ENCODE measurements at regions not wholly inside any gene's neighbourhood (a gene's known extent, or its start where the extent isn't known, plus 50 kb on each side); places are given as distances from the start of the nearest gene placed in this dataset.

- no peak overlapping the region for H3K4me3 ChIP-seq (ENCODE audit: low read depth, low read length)
- TF ChIP-seq CTCF (IDR thresholded peaks at IDR 0.05; ENCODE audit: borderline replicate concordance, insufficient read depth, low read depth, low read length), result no peak
Observed at GRCh38 chr5:56412601-56413379, 179.7 kb upstream of the ANKRD55 start.

GRCh38 chr5:56410696-56411095 is 177.6 kb upstream of the ANKRD55 start:
- no peak overlapping the region for H3K4me3 ChIP-seq (ENCODE audit: low read depth, low read length)
- TF ChIP-seq CTCF (IDR thresholded peaks at IDR 0.05; ENCODE audit: borderline replicate concordance, insufficient read depth, low read depth, low read length), result no peak

GRCh38 chr5:56409331-56410190 is 176.4 kb upstream of the ANKRD55 start:
- no peak for TF ChIP-seq CTCF (IDR thresholded peaks at IDR 0.05; ENCODE audit: borderline replicate concordance, insufficient read depth, low read depth, low read length)
- H3K4me3 ChIP-seq (ENCODE audit: low read depth, low read length), result no peak overlapping the region

GRCh38 chr5:56406838-56407237 is 173.7 kb upstream of the ANKRD55 start:
- H3K4me3 ChIP-seq (ENCODE audit: low read depth, low read length), result no peak overlapping the region
- no peak for TF ChIP-seq CTCF (IDR thresholded peaks at IDR 0.05; ENCODE audit: borderline replicate concordance, insufficient read depth, low read depth, low read length)

- no peak overlapping the region for H3K4me3 ChIP-seq (ENCODE audit: low read depth, low read length)
- no peak for TF ChIP-seq CTCF (IDR thresholded peaks at IDR 0.05; ENCODE audit: borderline replicate concordance, insufficient read depth, low read depth, low read length)
Observed at GRCh38 chr5:56406221-56406620, 173.1 kb upstream of the ANKRD55 start.

GRCh38 chr5:56405116-56405908 is 172.2 kb upstream of the ANKRD55 start:
- H3K4me3 ChIP-seq (ENCODE audit: low read depth, low read length), result no peak overlapping the region
- no peak for TF ChIP-seq CTCF (IDR thresholded peaks at IDR 0.05; ENCODE audit: borderline replicate concordance, insufficient read depth, low read depth, low read length)

All from GM12875 (cell line).